Erythroblast (primary cell): ENCODE measurements at regions not wholly inside any gene's neighbourhood (a gene's known extent, or its start where the extent isn't known, plus 50 kb on each side); places are given as distances from the start of the nearest gene placed in this dataset.

Experiments
- GATA1 ChIP-seq: IDR thresholded peaks from 2 replicates; pipeline ENCODE4 v1.6.1; 2011; ENCODE audit warnings: low read depth, mild to moderate bottlenecking, control low read depth, low read length, moderate library complexity
- POLR2A ChIP-seq: IDR thresholded peaks from 2 replicates; pipeline ENCODE4 v1.6.1; 2011; ENCODE audit warnings: mild to moderate bottlenecking, low read length

- no peak for TF ChIP-seq POLR2A
- TF ChIP-seq GATA1, result no peak
These were observed 105.7 kb upstream of the GATB start for GRCh38 chr4:151866592-151866918.
